Kidney glomerular epithelial cell (primary cell): ENCODE measurements at regions not wholly inside any gene's neighbourhood (a gene's known extent, or its start where the extent isn't known, plus 50 kb on each side); places are given as distances from the start of the nearest gene placed in this dataset.

Experiments
- DNase-seq: peaks from one replicate; lab custom pipeline; 2025; lab: John Stamatoyannopoulos, UW

DNA sequence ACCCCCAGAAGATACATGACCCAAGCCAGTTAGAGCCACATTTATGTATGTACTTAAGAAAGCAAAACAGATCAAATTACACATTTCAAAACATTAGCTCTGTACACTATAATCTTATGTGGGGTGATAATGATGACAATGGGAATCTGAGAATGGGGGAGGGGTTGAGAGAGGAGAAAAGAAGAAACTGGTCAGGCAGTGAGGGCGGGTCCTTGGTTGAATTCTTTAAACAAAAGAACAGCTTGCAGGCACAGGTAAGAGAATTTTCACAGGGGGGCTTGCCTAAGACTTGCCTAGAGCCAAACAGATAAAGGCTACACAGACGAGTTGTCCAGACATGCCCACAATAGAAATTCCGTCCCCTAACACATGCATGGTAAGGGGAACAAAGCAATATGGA, 76.8 kb upstream of the PTER start:
- no peak for DNase-seq

DNA sequence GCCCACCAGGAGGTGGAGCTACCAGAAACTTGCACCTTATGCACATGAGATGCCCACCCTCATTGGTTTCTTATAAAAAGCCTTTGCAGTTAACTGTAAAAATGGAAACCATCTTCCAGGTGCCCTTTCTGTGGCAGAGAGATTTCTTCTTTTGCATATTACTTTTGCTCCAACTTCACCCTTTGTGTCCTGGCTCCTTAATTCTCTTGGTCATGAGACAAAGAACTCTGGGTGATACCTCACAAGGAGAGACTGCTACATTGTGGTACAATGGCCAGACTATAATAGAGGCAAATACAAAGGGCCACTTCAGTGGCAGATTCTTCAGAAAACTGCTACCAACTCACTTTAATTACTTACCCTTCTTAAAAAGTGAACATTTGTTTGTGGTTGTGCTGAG, 76.4 kb upstream of the PTER start:
- no peak for DNase-seq

DNA sequence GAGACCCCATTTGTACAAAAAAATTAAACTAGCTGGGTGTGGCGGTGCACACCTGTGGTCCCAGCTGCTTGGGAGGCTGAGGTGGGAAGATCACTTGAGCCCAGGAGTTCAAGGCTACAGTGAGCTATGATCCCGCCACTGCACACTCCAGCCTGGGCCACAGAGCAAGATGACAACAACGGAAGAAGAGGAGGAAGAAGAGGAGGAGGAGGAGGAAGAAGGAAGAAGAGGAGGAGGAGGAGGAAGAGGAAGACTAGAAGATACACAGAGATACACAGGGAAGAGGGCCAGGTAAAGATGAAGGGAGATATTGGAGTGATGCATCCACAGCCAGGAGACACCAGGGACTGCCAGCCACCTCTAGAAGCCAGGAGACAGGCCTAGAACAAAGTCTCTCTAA, 75.7 kb upstream of the PTER start:
- no peak for DNase-seq

DNA sequence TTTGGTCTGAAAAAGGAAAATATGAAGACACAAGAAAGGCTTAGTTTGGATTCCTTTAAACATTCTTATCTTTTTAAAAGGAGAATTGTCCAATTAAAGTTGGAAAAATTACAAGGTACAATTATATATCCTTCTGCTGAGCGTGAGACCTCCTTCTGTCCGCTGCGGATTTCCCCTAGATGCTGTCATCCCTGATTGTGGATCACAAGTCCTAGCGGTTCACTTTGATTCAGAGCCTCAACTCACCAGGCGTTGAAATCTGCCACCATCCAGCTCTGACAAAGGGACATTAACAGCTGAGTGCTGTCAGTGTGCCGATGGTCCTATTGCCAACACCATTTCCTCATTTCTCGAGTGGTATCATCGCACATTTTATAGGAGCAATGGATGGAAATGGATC, 73.1 kb upstream of the PTER start:
- DNase-seq: no peak

DNA sequence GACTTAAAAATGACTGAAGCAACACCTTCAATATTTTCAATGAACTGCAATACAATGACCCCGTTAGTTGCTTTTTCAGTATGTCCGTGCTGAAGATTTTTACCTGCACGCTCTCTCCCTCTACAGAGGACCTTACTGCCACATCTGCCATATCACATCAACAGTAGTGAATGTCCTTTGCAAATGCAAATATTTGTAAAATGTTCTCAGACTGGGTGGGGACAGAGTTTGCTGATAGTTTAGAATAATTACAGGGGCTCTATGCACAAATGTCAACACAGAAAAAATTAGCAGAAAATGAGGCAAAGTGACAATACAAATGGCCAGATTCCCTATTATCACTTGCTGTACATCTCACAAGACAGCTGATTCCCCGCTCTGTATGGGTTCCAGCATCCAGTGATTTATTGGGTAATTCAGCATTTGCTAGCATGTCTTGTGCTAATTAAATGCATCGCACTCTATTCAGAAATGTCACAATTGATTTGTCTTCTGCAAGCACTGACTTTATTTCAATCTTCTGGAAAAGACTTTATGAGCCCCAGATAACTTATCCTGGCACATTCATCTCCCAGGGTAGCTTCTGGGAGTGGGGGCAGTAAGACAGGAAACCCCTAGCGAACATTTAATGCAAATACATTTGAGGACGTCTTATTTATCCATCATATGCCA, 69.1 kb upstream of the PTER start:
- no peak for DNase-seq

DNA sequence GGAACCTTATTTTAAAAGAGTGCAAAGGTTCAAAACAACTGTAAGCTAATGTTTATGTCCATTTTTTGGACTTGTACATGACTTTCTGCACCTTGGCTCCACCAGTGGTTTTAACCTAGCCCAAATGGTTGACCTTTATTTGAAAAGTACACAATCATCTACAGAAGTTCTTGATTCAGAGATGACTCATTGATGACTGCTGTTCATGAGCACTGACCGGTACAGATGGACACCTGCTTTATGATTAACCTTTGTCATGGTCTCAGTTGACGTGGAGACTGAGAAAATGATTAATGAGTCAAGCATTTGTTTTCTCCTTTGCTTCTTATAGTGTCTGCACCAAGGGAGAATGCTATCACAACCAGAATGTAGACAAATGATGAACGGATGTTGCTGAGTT, 55.7 kb upstream of the PTER start:
- peak; percentile 89 for DNase-seq

DNA sequence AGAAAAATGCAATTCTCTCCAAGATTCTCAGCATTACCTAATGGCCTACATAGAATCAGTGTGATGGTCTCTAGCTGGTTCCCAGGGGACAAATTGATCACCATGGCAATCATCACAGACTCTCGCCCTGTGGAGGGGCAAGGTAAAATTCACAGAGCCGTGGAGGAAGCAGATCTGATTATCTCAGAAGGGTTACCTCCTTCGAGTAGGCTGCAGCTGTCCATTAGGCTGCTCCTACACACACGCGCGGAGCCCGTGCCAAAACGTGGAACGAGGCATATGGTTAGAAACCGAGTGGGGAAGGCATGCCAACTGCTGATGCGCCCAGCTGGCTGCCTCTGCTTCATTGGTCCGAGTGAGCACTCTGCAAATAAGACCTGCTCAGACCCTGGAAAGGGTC, 52.8 kb upstream of the PTER start:
- no peak for DNase-seq

DNA sequence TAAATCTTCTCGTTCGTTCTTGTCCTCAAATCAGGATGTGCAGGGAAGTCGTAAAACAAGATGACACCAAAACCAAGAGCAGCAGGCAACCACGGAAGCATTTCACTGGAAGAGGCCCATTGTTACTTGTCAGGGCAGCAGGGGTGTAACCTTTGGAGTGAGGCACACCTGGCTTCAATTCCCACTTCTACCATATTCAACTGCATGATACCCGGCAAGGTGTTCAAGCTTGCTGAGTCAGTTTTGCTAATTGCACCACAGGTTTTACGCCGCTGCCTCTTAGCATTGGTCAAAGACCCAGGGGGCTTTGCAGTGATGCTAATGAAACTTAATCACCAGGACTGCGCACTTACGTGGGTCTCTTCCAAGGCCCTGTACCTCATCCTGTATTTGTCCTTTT, 50.0 kb upstream of the PTER start:
- DNase-seq: no peak
